ENCODE measurements at regions not wholly inside any gene's neighbourhood (a gene's known extent, or its start where the extent isn't known, plus 50 kb on each side); places are given as distances from the start of the nearest gene placed in this dataset.

DNA sequence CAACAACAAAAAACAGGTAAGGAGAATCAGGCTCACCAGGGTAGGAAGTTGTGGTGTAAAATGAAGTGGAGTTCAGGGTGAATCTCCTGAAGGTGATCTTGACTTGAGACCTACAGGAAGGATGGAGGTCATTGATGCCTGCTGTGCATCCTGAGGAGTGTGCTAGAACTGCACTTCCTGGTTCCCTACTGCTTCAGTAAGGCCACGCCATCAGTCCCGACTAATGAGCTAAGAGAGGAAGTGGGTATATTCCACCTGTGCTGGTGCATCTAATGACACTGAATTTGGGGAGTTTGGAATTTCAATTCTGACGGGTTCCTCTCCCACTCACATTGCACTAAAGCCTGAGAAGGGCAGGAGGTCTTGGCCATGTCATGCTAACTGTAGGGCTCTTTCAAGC is 349.3 kb upstream of the SLC14A2 start:
- DNase-seq (ENCODE audit: low spot score): no peak

DNA sequence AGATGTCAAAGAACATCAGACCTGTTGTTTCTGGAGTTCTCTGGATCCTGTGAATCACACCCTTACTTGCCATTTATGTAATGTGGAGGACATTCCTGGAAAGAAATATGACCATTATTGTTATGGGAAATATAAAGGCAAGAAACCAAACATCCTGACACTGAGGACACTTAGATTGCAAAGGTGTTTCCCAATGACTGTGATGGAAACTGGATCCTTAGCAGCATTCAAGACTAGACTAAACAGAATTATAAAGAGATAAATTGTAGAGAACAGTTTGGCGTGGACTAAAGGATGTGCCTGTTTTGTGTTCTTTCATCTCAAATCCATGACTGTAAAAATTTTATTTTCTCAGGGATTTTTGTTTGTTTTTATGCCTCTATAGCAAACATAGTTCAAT is 347.7 kb upstream of the SLC14A2 start:
- no peak for DNase-seq (ENCODE audit: low spot score)

DNA sequence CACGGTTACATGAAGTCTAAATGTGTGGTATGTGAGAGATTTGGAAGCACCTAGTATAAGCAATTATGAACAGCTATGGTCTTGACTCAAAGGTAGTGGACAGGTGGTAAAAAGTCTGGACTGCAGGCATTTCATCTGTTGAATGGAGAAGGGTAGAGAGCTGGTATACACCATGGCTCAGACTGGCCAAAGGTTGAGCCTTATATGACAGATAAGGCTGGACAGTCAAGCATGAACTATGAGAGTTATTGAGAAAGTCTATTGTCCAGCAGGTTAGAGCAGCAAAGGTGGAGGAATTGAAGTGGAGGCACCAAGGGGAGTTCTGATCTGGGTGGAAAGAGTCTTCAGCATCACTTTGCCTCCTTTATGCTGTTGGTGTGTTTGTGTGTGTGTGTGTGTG is 346.7 kb upstream of the SLC14A2 start:
- DNase-seq (ENCODE audit: low spot score): no peak

DNA sequence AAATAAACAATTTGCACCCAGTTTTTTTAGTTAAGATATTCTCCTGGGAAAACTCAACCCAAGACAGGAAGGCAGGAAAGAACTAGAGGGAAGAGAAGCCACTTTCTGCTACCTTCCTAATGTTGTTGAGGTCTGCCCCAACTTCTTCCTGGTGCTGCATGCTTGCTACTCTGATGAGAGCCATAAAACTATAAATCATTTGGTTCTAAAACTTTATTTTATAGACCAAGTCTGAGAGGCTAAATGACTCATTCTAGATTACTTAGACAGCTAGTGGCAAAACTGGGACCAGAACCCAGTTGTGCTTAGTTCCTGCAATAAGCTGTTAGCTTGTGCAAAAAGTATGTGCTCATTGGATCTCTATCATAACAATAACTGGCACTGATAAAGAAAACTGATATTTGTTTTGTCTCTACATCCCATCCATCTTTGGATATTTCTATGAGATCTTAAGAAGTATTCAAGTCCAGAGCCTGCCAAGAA is 344.9 kb upstream of the SLC14A2 start:
- DNase-seq (ENCODE audit: low spot score): peak; percentile 27

DNA sequence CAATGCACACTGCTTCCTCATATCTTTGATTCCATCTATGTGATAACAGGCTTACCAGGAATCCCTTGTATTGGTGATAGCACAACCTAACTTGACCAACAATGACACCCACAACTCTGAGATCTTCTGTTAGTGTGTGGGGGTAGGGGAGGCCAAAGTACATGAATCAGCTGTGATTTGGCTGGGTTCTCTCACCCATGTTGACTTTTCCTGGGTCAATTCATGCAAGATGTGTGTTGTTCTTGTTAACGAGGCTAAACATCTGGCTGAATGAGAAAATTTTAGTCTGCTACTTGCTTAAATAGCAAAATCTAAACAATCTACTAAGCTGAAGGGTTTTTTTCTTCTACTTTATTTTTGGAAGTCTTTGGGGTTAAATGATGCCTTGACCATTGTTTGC is 341.2 kb upstream of the SLC14A2 start:
- DNase-seq (ENCODE audit: low spot score): no peak

DNA sequence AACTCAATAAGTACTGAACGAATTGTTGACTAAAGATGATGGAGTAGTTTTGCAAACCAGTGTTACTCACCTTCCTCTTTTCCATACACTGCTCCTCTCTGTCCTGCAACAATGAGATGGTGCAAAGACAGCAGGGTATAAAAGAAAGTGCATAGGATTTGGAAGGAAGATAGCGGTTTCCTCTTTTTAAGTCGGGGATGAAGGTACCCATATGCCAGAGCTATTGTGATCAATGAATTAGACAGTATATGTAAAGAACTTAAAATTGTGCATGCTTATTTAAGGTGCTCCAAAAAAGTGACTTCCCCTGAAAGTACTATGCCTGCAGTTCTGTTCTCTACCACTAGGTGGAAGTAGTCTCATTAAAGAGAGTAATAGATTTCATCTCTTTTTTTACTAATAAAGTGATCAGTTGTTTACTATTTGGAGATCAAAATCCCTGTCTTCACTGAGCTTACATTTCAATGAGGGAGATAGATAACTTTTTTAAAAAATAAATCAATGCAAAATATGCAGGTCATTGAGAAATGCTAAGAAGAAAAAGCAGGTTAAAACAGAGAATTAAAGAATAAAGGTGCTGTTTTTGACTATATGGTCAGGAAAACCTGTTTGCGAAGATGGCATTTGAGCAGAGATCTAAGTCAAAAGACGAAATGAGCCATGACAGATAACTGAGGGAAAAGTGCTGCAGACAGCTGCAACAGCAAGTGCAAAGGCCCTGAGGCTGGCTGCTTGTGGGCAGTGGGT is 339.7 kb upstream of the SLC14A2 start:
- no peak for DNase-seq (ENCODE audit: low spot score)

DNA sequence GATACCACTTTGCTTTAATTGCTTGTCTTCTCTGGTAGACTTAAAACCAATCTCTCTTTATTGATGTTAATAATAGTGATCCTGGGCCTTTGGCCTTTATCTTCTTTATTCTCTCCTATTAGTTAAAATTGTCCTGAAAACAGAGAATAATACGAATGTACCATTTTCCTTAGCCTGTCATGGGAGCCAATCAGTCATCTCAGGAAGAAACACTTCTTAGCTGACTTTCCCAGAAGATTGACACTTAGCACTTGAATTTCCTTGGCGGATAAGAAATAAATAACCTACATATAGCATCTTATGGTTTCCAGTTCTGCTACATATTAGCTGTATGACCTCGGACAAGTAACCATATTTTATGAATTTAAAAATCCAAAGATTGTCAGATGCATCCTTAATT is 338.4 kb upstream of the SLC14A2 start:
- no peak for DNase-seq (ENCODE audit: low spot score)

DNA sequence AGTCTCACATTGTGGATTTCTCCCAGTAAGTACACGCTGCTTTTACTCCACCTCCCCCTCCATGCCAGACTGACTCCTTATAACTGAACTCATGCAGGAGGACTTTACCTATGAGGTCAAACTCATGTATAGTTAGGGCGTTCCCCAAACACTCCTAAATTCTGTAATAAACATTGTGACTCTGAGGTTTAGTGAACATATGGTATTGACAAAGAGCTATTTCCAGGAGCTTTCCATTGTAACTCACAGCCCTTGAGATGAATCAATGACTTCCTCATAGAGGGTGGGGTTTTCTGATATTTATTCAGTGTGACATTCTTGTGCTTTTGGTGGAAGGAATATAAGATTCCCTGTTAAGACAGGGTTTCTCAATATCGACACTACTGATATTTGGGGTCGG is 337.4 kb upstream of the SLC14A2 start:
- DNase-seq (ENCODE audit: low spot score): no peak

DNA sequence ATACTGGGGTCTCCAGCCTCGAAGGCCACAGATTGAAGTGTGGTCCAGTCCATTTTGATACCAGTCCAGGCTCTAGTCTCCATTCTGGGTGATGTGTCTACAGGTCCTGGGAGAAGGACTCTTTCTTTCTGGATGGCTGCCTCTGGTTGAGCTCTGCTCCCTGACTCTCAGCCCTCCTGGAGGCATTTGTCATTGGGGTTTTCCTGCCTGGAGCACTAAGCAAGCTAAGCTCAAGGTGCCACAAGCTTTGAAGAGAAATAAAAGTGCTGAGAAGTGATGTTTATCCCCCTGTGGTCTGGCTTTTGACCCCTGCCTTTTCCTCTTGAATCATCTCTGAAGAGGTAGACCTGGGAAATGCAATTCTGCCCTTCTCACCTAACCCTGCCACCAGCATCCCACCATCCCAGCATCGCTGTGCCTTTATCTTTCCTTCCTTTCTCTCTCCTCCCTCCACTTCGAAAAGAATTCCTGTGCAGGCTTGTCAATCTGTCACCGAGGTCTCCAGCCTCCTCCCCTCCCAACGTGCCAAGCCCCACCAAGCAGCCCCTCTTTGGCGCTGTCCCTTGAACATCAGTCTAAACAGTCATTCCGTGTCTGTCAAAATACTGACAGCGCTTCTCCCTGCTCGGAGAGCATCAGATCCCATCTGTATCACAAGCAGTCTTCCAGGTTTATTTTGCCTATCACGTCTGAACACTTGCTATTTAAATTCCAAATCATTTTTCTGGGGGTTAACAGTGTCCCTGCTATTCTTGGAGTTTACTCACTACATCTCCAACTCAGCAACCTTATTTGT is 334.6 kb upstream of the SLC14A2 start:
- no peak for DNase-seq (ENCODE audit: low spot score)

DNA sequence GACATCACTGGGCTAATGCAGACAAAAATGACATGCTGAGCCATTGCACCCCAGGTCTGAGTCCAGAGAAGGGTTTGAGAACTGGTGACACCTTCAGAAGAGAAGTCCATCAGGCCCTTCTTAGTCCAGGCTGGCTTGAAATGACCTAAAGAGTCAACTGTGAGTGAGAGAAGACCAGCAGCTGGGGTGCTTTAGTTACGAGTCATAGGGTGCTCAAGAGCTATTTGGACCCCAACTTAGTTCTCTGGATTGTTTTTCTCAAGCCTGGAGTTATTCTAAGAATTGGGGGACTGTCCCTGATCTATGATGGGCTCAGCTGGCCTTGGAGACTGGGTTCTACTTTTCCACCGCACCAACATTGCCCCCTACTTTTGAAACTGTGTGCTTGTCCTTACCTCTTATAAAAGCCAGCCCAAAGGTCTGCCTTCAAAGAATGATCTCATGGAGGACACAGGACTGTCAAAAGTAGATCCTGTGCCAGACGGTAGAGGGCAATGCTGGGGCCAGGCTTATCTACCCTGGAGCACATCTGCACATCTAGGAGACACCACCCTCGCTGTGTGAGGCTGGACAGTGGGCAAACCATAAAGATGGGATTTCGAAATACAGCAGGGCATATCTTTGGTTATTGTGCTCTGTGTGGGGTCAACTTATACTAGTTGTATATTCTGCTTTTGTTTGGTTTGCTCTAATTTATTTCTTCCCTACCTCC is 333.0 kb upstream of the SLC14A2 start:
- no peak for DNase-seq (ENCODE audit: low spot score)

DNA sequence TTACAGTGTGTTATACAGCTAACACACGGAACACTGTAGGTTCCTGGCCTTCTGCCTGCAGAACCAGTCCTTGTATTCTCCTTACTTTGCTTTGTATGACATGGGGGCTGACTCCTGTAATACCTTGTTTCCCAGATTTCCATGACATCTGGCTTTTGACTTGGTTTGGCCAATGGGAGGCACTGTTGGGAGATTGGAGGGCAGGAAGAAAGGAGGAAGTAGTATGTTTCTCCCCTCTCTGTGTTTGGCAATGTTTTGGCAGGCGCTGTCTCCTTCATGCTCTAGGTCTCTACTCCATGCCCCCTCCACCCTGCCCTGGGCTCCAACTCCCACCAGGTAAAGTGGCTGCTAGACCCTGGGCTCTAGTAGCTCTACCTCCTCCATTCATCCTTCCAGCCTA is 331.1 kb upstream of the SLC14A2 start:
- no peak for DNase-seq (ENCODE audit: low spot score)

DNA sequence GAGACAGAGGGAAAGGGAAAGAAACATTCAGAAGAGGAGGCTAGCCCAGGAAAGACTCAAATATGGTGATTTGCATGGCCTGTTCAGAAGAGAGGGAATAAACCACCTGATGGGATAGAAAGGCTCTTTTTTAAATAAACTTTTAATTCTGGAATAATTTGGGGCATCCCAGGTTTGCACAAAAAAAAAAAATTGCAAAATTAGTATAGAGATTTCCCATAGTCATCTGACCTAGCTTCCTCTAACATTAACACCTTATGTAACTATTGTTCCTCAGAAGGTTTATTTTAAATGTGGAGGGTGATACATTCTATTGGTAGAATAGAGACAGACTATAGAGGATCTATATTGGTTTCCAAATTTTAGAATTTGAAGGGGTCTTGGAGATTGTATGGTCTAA is 330.4 kb upstream of the SLC14A2 start:
- DNase-seq (ENCODE audit: low spot score): no peak

DNA sequence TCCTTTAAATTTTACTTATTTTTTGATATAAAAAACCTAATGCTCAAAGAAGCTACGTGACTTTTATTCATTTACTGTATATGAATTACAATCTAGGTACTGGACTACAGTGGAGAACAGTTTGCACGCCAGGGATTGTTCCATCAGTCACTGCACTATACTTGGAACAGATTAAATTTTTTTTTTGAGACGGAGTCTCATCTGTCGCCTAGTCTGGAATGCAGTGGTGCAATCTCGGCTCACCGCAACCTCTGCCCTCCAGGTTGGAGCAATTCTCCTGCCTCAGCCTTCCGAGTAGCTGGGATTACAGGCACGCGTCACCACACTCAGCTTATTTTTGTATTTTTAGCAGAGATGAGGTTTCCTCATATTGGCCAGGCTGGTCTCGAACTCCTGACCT is 330.0 kb upstream of the SLC14A2 start:
- no peak for DNase-seq (ENCODE audit: low spot score)

DNA sequence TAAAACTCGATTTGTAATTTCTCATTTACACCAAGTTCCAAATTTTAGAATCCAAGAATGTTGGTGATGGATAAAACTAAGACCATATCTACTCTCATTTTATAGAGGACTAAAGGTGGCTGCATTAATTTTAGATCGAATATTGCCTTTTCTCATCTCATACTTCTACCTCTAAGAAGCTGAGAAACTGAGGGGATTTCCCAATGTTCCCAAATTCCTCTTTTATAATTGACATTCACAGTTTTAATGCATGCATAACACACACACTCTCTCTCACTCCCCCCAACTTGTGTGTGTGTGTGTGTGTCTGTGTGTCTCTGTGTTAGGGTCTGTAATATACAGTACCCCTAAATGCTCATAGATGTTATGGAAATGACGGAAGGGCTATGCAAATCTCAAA is 328.8 kb upstream of the SLC14A2 start:
- no peak for DNase-seq (ENCODE audit: low spot score)

DNA sequence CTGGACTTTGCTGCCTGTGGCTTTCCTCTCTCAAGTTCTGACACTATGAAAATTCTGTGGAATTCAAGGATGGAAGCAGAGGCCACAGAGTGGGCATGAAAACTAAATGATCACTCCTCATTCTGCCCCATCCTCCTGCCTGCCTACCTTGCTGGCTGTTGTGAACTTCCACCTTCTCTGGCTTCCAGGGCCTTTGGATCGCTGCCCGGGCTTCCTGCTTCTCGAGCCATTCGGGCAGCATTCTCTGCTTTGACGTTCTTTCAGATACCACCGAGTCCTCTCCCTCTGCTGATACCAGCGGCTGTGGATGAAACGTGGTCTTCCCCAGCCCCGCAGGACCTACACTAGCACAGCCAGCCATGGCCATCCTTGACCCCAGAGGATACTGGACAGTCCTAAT is 327.7 kb upstream of the SLC14A2 start:
- DNase-seq (ENCODE audit: low spot score): no peak

DNA sequence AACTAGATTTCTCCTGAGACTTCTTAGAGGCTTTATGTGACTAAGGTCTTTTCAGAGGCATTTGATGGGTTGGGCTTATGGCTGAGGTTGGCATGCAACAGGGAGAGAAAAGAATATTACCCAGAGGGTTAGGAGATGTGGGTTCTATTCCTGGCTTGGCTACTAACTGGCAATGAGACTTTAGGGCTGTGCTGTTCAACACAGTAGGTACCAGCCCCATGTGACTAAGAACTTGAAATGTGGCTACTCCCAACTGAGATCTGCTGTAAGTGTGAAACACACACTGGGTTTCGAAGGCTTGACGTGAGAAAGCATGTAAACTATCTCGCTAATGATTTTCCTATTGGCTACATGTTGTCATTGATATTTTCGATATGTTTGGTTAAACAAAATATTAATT is 324.9 kb upstream of the SLC14A2 start:
- DNase-seq (ENCODE audit: low spot score): no peak

DNA sequence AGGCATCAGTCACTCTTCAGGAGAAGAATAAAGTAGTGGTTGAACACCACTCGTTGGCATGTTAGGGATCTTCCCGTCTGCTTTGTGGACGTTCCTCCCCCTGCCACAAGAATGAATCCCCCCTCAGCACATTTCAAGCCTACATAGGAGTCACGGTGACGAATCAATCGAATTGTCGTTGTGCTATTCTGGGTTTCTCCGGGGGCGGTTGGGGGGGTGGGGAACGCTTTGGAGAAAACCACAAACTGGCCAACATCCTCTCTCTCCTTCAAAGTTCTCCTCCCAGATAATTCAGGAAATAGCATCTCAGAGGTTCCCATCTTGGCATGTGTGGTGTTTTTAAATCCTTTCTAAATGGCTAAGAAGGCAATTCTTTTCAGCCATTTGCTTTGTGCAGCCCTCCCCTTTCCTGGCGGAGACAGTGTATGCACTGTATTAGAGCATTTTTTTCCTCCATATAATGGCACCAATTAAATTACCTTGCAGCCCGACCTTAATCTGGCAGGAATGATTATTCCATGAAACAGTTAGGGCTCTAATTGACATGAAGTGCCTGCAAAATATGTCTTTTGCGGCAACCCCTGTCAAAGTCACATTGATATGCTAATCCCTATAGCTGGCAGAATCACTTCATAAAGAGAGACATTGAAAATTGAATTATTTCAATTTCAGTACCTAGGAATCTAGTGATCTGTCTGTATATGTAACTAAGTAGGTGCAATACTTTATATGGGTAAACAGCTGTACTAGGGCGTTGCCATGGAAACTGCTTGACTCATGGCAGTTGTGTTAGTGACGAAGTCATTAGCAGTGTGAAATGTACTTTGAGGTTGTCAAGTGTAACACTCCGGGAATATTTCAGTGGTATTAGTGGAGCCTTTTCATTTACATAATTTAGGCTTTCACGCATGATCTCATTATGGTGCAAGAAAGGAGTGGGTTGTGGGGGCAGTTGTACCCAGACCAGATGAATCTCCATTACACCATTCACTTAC is 323.4 kb upstream of the SLC14A2 start:
- no peak for DNase-seq (ENCODE audit: low spot score)

DNA sequence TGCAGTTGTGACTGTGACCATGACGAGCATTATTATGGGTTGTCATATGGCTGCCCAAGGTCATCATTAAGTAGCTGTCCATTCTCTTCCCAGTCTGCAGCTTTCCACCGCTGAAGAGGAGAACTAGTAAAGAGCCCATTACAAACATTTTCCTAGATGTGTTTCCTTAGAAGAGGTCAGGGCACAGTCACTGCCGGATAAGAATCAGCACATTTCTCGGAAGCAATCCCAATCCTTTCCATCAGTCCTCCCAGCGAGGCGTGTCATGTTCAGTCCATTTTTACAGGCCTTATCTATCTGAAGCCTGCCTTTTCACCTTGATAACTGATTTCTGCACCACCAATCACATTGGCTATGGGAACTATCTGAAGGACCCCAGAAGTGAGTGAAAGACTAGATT is 319.9 kb upstream of the SLC14A2 start:
- no peak for DNase-seq (ENCODE audit: low spot score)

DNA sequence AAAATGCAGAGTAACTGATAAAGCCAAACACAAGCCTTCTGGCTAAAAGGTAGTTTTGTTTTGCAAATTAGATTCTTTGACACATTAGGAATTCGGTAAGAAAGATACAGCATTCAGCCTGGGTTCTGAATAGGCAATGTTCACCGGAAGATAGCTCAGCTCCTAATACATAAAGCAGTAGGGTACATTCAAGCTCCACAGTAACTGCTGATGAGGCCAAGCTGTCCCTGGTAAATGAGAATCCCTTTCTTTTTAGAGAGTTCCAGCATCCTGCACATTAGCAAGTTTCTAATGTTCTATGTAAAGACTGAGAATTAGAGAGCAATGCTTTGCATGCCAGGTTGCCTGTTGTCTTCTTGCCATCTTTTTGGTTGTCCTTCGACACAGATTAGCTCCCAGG is 316.3 kb upstream of the SLC14A2 start:
- DNase-seq (ENCODE audit: low spot score): no peak

DNA sequence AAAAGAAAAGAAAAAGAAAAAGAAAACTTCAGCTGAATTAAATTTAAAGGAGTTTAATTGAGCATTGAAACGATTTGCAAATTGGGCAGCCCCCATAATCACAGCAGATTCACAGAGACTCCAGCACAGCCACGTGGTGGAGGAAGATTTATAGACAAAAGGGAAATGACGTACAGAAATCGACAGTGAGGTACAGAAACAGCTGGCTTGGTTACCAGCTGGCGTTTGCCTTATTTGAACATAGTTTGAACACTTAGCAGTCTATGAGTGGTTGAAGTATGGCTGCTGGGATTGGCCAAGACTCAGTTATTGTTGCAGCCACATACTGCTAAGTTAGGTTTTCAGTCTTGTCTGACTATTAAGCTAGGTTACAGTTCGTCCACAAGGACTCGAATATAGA is 312.2 kb upstream of the SLC14A2 start:
- DNase-seq (ENCODE audit: low spot score): no peak

DNA sequence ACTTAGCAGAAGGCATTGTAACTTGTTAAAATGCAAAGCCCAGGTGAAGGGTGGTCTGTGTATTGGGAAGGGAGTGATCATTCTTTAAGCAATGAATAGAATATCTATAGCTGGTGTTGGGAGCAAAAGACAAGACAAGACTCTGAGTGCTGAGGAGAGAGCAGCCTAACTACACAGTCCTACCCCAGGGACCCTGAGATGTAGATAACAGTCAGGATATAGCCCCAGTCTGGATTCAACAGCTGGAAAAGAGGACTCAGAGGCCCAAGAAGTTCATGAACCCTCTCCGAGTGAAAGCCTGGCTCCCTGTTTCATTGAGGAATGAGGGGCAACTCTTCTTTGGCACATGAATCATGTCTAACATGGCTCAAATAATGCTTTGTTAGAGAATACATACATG is 310.7 kb upstream of the SLC14A2 start:
- no peak for DNase-seq (ENCODE audit: low spot score)
